K562 (cell line): ENCODE measurements at regions not wholly inside any gene's neighbourhood (a gene's known extent, or its start where the extent isn't known, plus 50 kb on each side); places are given as distances from the start of the nearest gene placed in this dataset.

ENCODE experiments used
- EP300 ChIP-seq: IDR thresholded peaks from 2 replicates; pipeline ENCODE4 v1.6.1; 2012; ENCODE audit warnings: low read length, improper control_type of control experiment
- FOXM1 ChIP-seq, 2 experiments: fragments of 450-650 bp in 1 of 2; sonication (generic) in 1 of 2; formaldehyde crosslinking in 1 of 2; IDR thresholded peaks; 2 replicates each; pipeline versions ENCODE4 v1.6.1 to v1.9.0; 2017 to 2022; ENCODE audit warnings: low read depth in 2 of 2, mild to moderate bottlenecking in 2 of 2, missing genetic modification reagents in 1 of 2, moderate library complexity in 1 of 2
- IRF1 ChIP-seq: sonication (generic); formaldehyde crosslinking; IDR thresholded peaks from 2 replicates; pipeline ENCODE4 v1.8.0; 2022; ENCODE audit warnings: missing genetic modification reagents, mild to moderate bottlenecking, borderline replicate concordance
- MEF2A ChIP-seq: IDR thresholded peaks from 2 replicates; pipeline ENCODE4 v1.6.1; 2011; ENCODE audit warnings: low read depth, mild to moderate bottlenecking, low read length, moderate library complexity; ENCODE audit not compliant: control insufficient read depth
- NCOA1 ChIP-seq: fragments of 450-650 bp; IDR thresholded peaks from 2 replicates; pipeline ENCODE4 v1.6.1; 2016; ENCODE audit warnings: low read depth
- NFE2 ChIP-seq: IDR thresholded peaks from 2 replicates; pipeline ENCODE4 v1.6.1; 2014; ENCODE audit warnings: antibody characterized with exemption, low read depth
- PATZ1 ChIP-seq: fragments of 250-450 bp; sonication (Bioruptor Pico); IDR thresholded peaks from 2 replicates; pipeline ENCODE4 v1.5.0; 2020; ENCODE audit warnings: mild to moderate bottlenecking, borderline replicate concordance
- POLR2AphosphoS5 ChIP-seq: IDR thresholded peaks from 2 replicates; pipeline ENCODE4 v1.6.1; 2011; ENCODE audit warnings: mild to moderate bottlenecking, low read depth, low read length, moderate library complexity; ENCODE audit not compliant: control insufficient read depth, insufficient read depth
- RCOR1 ChIP-seq, 2 experiments: IDR thresholded peaks; 2 replicates each; pipeline ENCODE4 v1.6.1; 2012; ENCODE audit warnings: low read depth in 2 of 2, low read length in 2 of 2, borderline replicate concordance in 1 of 2, improper control_type of control experiment in 1 of 2
- TFAP4 ChIP-seq: sonication (generic); formaldehyde crosslinking; IDR thresholded peaks from 2 replicates; pipeline ENCODE4 v1.8.0; 2022; ENCODE audit warnings: missing genetic modification reagents, mild to moderate bottlenecking, moderate library complexity, borderline replicate concordance
- ZKSCAN8 ChIP-seq: fragments of 200-800 bp; sonication (Bioruptor generic); IDR thresholded peaks from 2 replicates; pipeline ENCODE4 v1.6.1; 2016; ENCODE audit warnings: missing genetic modification characterization, missing compliant biosample characterization
- ZNF146 ChIP-seq: IDR thresholded peaks from one replicate; pipeline ENCODE4 v1.6.1; 2018; ENCODE audit warnings: missing compliant biosample characterization; ENCODE audit not compliant: unreplicated experiment
- ZNF398 ChIP-seq: fragments of 250-450 bp; sonication (Bioruptor Pico); IDR thresholded peaks from 2 replicates; pipeline ENCODE4 v1.8.0; 2021; ENCODE audit warnings: moderate library complexity, mild to moderate bottlenecking, inconsistent platforms

GRCh38 chr22:26922806-26923205, 265.4 kb downstream of the MIAT start:
- no peak for TF ChIP-seq NFE2
- no peak for TF ChIP-seq RCOR1 (IDR thresholded peaks at IDR 0.05; ENCODE audit: borderline replicate concordance in 1 of 2, low read depth in 2 of 2, low read length in 2 of 2)
- no peak for TF ChIP-seq ZNF398 (CRISPR knock-in tag)
- TF ChIP-seq PATZ1 (CRISPR knock-in tag), result no peak
- TF ChIP-seq EP300, result no peak
- no peak for TF ChIP-seq ZKSCAN8
- TF ChIP-seq POLR2AphosphoS5, result no peak
- TF ChIP-seq TFAP4 (CRISPR knock-in tag), result no peak
- TF ChIP-seq NCOA1, result no peak
- TF ChIP-seq ZNF146 (CRISPR knock-in tag), result no peak
- no peak for TF ChIP-seq FOXM1 (IDR thresholded peaks at IDR 0.05; ENCODE audit: low read depth)
- no peak for TF ChIP-seq FOXM1 (CRISPR knock-in tag; IDR thresholded peaks at IDR 0.05; ENCODE audit: low read depth)
- no peak for TF ChIP-seq IRF1 (CRISPR knock-in tag)
- TF ChIP-seq MEF2A, result no peak
